SK-N-SH (cell line): ENCODE measurements at regions not wholly inside any gene's neighbourhood (a gene's known extent, or its start where the extent isn't known, plus 50 kb on each side); places are given as distances from the start of the nearest gene placed in this dataset.

ENCODE experiments used
- CTCF ChIA-PET: fragments of 300-600, 350-600 bp; formaldehyde crosslinking; extraction: SDS; loops from one replicate; lab custom pipeline; 2021; lab: Yijun Ruan, JAX
- POLR2A ChIA-PET: fragments of 350-600 bp; sonication (Branson Sonifier 250); formaldehyde crosslinking; extraction: SDS; loops from one replicate; lab custom pipeline; 2020; ENCODE audit warnings: antibody characterized with exemption, inconsistent platforms; lab: Yijun Ruan, JAX
- DNase-seq: peaks from one replicate; pipeline ENCODE4 v3.0.0; 2012
- H2AFZ ChIP-seq: fragments of 200-600 bp; sonication (generic); 2 replicates; pipeline ENCODE4 v1.8.1; 2016; ENCODE audit warnings: antibody characterized with exemption, mild to moderate bottlenecking, low read depth
- H3F3A ChIP-seq: fragments of 200-600 bp; sonication (generic); replicated peaks from 2 replicates; pipeline ENCODE3; 2016; ENCODE audit warnings: antibody characterized with exemption, mild to moderate bottlenecking; ENCODE audit not compliant: insufficient read depth
- H3K27ac ChIP-seq, 2 experiments: fragments of 200-500 bp in 1 of 2; fragments of 200-600 bp in 1 of 2; sonication (Bioruptor generic) in 1 of 2; sonication (generic), shearing (Covaris generic) in 1 of 2; 2 replicates each; pipeline versions ENCODE4 v1.5.1 to v1.6.1; 2014 to 2016; ENCODE audit warnings: low read depth in 2 of 2, inconsistent platforms in 1 of 2, low read length in 1 of 2, mild to moderate bottlenecking in 1 of 2, mixed read lengths in 1 of 2
- H3K27me3 ChIP-seq: fragments of 200-600 bp; sonication (generic), shearing (Covaris generic); 2 replicates; pipeline ENCODE4 v1.6.1; 2016; ENCODE audit warnings: mixed run types; ENCODE audit not compliant: insufficient read depth
- H3K36me3 ChIP-seq, 2 experiments: fragments of 200-500 bp in 1 of 2; fragments of 200-600 bp in 1 of 2; sonication (Bioruptor generic) in 1 of 2; sonication (generic) in 1 of 2; replicated peaks in 1 of 2; 2 replicates each; pipeline versions ENCODE3 to v1.5.1; 2014 to 2016; ENCODE audit warnings: low read length in 1 of 2, mild to moderate bottlenecking in 1 of 2; ENCODE audit not compliant: insufficient read depth in 2 of 2, control insufficient read depth in 1 of 2
- H3K4me1 ChIP-seq, 2 experiments: fragments of 200-500 bp in 1 of 2; fragments of 200-600 bp in 1 of 2; sonication (Bioruptor generic) in 1 of 2; sonication (generic), shearing (Covaris generic) in 1 of 2; 2 replicates each; pipeline versions ENCODE4 v1.5.1 to v1.6.1; 2014 to 2016; ENCODE audit warnings: low read depth in 1 of 2, low read length in 1 of 2, mixed run types in 1 of 2; ENCODE audit not compliant: insufficient read depth in 2 of 2, control insufficient read depth in 1 of 2
- H3K4me2 ChIP-seq: fragments of 200-600 bp; sonication (generic), shearing (Covaris generic); 2 replicates; pipeline ENCODE4 v1.6.1; 2017; ENCODE audit warnings: mixed run types
- H3K4me3 ChIP-seq, 2 experiments: fragments of 200-500 bp in 1 of 2; fragments of 200-600 bp in 1 of 2; sonication (Bioruptor generic) in 1 of 2; sonication (generic), shearing (Covaris generic) in 1 of 2; 2 replicates each; pipeline versions ENCODE4 v1.5.1 to v1.8.1; 2014 to 2016; ENCODE audit warnings: low read depth in 2 of 2, inconsistent platforms in 1 of 2, low read length in 1 of 2, mild to moderate bottlenecking in 1 of 2, mixed read lengths in 1 of 2, moderate library complexity in 1 of 2
- H3K79me2 ChIP-seq: fragments of 200-600 bp; sonication (generic); 2 replicates; pipeline ENCODE4 v1.8.1; 2017; ENCODE audit warnings: mild to moderate bottlenecking; ENCODE audit not compliant: insufficient read depth
- H3K9ac ChIP-seq: fragments of 200-600 bp; sonication (generic); 2 replicates; pipeline ENCODE4 v1.6.1; 2017; ENCODE audit warnings: mixed run types
- H3K9me2 ChIP-seq: fragments of 200-600 bp; sonication (generic); 2 replicates; pipeline ENCODE4 v1.6.1; 2017; ENCODE audit warnings: mixed run types
- H3K9me3 ChIP-seq: fragments of 200-600 bp; sonication (generic); 2 replicates; pipeline ENCODE4 v1.6.1; 2017; ENCODE audit warnings: mixed run types, mild to moderate bottlenecking, moderate library complexity
- H4K20me1 ChIP-seq: fragments of 200-600 bp; sonication (generic); 2 replicates; pipeline ENCODE4 v1.6.1; 2017; ENCODE audit warnings: mild to moderate bottlenecking, mixed run types; ENCODE audit not compliant: insufficient read depth
- EZH2phosphoT487 ChIP-seq: fragments of 200-600 bp; sonication (generic); IDR thresholded peaks from 2 replicates; pipeline ENCODE4 v1.6.1; 2017; ENCODE audit warnings: low read depth, mixed run types, mild to moderate bottlenecking, antibody characterized with exemption, moderate library complexity, borderline replicate concordance
- FOXJ3 ChIP-seq: sonication (generic); formaldehyde crosslinking; IDR thresholded peaks from 2 replicates; pipeline ENCODE4 v1.5.1; 2020; ENCODE audit warnings: mild to moderate bottlenecking, missing genetic modification reagents
- GATA2 ChIP-seq: sonication (generic); formaldehyde crosslinking; IDR thresholded peaks from 2 replicates; pipeline ENCODE4 v1.5.0; 2020; ENCODE audit warnings: mild to moderate bottlenecking, missing genetic modification reagents
- RAD21 ChIP-seq: IDR thresholded peaks from 2 replicates; pipeline ENCODE4 v1.6.1; 2012; ENCODE audit warnings: mild to moderate bottlenecking, low read length
- RCOR1 ChIP-seq: fragments of 150-350 bp; IDR thresholded peaks from 2 replicates; pipeline ENCODE4 v1.6.1; 2017; ENCODE audit warnings: antibody characterized with exemption, low read length
- RXRA ChIP-seq: IDR thresholded peaks from 2 replicates; pipeline ENCODE4 v1.4.0; 2012; ENCODE audit warnings: low read depth, mild to moderate bottlenecking, borderline replicate concordance
- TAF1 ChIP-seq: IDR thresholded peaks from 2 replicates; pipeline ENCODE4 v1.6.1; 2012; ENCODE audit warnings: low read depth, mild to moderate bottlenecking, low read length, moderate library complexity, borderline replicate concordance
- WGBS: methylation state at CpG from one replicate; pipeline ENCODE4 v1.1.6; 2017; ENCODE audit warnings: low lambda C conversion rate; 5-methylcytosine and 5-hydroxymethylcytosine counted together
- TF ChIP-seq, protein P1 (sequence below): IDR thresholded peaks from 2 replicates; pipeline ENCODE4 v1.4.0; 2012; ENCODE audit warnings: low read depth

DNA sequence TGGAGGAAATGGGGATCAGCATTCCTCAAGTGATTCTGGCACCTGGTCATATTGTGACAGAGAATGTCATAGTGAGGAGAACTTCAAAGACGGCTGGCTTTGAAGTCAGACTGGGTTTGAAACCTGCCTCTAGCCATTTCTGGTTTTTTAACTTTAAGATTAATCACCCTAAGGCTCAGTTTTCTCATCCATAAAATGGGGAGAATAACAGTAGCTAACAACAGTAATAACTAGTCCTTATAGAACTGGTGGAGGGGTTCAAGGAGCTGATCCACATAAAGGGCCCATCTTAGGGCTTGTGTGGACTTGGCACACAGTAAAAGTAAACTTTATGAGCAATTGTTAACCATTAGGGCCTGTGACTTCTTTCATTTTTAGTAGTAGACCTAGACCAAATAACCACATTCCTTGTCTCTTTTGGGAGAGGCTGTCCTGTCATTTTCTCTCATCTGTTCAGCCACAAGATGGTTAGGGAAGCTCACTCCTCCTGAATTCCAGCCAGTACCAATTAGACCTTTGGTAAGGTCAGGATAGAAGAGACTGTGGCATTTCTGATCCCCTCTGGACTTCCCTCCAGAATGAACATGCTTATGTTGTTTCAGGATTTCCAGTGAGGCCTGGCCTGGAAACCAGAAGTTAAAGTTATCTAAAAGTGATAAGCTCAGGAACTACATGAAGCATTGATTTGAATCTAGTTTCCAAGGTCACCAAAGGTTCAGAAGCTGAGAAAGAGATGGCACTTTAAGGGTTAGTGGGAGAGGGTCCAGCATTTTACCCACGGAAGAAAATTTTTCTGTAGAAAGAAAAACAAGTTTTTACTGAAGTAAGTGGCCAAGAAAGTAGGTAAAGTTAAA is 159.3 kb upstream of the DPH6 start:
- H3K4me3 ChIP-seq = no peak overlapping the region
- H3K4me2 ChIP-seq = no peak overlapping the region
- H3K9me3 ChIP-seq = no peaks in the 10 kb centered on the region
- TF ChIP-seq TAF1 (no peak), RCOR1 (peak; percentile 8; the same call in 1 of the 2 replicates)
- TF ChIP-seq, all 33 proteins: peak for 1
- H3K9me2 ChIP-seq = no peaks in the 10 kb centered on the region
- H3K27me3 ChIP-seq = no peaks in the 10 kb centered on the region
- ChIA-PET CTCF (interaction anchor here (0.8 to 1.3 kb wide), 5 partner anchors 12 to 207 kb away, joined by 3 to 4 read pairs (median 3); no protein-coding TSS in a partner anchor), POLR2A (no interaction called here)
- H3F3A ChIP-seq = no peaks in the 10 kb centered on the region
- H3K36me3 ChIP-seq = peaks cover 0 to 3% of the 10 kb centered on the region in 2 experiments
- 0 out of 2 replicates have a peak overlapping the region, but pooled peaks have one; percentile 30 for H2AFZ ChIP-seq
- H3K4me1 ChIP-seq = peaks cover 9 to 10% of the 10 kb centered on the region in 2 experiments; a peak in 3 of 4 replicates
- no peaks in the 10 kb centered on the region for H3K79me2 ChIP-seq
- no peak for DNase-seq
- H3K9ac ChIP-seq = no peak overlapping the region
- no peaks in the 10 kb centered on the region for H4K20me1 ChIP-seq
- peak overlapping the region in 1 of 2 experiments; percentile 60; a peak in 2 of 4 replicates for H3K27ac ChIP-seq
- whole genome bisulfite sequencing = 67% methylated on average over 2 of the region's 2 CpGs

DNA sequence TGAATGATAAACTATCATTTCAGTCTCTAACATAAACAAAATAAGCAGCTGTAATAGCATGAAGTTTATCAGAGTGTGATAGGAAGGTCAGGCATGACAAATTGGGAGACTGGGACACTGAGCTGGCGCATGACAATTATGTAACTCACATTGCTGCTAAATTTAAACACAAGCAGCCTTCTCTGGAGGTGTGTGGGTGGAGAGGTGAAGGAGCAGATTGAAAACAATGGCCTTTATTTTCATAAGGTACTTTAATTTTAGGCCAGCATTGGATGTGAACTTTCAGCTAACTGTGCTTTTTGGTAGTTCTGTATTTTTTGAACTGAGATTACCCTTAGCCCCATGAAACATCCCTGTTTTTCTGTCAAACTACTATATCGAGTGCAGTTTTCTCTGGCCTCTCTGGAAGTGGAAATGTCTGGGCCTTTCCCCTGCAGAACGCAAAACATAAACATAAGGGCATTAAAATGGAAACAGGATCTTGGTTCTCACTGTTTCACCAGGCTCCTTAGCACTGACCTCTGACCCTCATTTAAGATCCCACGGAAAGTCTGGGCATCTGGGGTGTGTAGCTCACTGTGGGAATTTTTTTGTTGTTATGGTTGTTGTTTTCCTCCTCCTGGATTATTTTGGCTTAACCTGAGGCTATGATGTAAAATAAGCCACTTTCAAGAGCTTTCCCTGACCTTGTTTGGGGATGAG is 160.1 kb upstream of the DPH6 start:
- ChIA-PET CTCF (interaction anchor here (0.8 to 1.3 kb wide), 5 partner anchors 13 to 206 kb away, joined by 3 to 4 read pairs (median 3); no protein-coding TSS in a partner anchor), POLR2A (no interaction called here)
- Histone ChIP-seq H4K20me1 (no peaks in the 10 kb centered on the region), H3K4me1 (peaks cover 9 to 10% of the 10 kb centered on the region in 2 experiments; a peak in 3 of 4 replicates), H3F3A (no peaks in the 10 kb centered on the region), H3K4me3 (no peak overlapping the region), H2AFZ (no peak overlapping the region), H3K79me2 (no peaks in the 10 kb centered on the region), H3K27me3 (no peaks in the 10 kb centered on the region), H3K9me2 (no peaks in the 10 kb centered on the region), H3K4me2 (no peak overlapping the region), H3K9ac (no peak overlapping the region), H3K9me3 (no peaks in the 10 kb centered on the region), H3K36me3 (peaks cover 0 to 3% of the 10 kb centered on the region in 2 experiments), H3K27ac (peak overlapping the region in 1 of 2 experiments; percentile 60; a peak in 2 of 4 replicates)
- DNase-seq = no peak
- WGBS = 95% methylated on average over 4 of the region's 4 CpGs
- TF ChIP-seq RXRA (no peak), RAD21 (no peak), EZH2phosphoT487 (no peak), GATA2 (CRISPR knock-in tag) (no peak), FOXJ3 (CRISPR knock-in tag) (no peak)
- TF ChIP-seq, protein P1, sequence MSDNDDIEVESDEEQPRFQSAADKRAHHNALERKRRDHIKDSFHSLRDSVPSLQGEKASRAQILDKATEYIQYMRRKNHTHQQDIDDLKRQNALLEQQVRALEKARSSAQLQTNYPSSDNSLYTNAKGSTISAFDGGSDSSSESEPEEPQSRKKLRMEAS = no peak
